Caco-2 (cell line): ENCODE measurements at regions not wholly inside any gene's neighbourhood (a gene's known extent, or its start where the extent isn't known, plus 50 kb on each side); places are given as distances from the start of the nearest gene placed in this dataset.

Source experiments
- BruUV-seq: library from RNA; stranded (reverse); fragments of 400-500 nt; replicated peaks from 2 replicates; lab custom pipeline; 2021; lab: Mats Ljungman, UMichigan
- CTCF ChIA-PET: fragments of 300-600 bp; sonication (Branson Sonifier 250); formaldehyde crosslinking; loops from one replicate; lab custom pipeline; 2022; ENCODE audit warnings: antibody characterized with exemption; lab: Charles Lee
- POLR2A ChIA-PET: fragments of 300-600 bp; sonication (Branson Sonifier 250); formaldehyde crosslinking; loops from one replicate; lab custom pipeline; 2022; ENCODE audit warnings: antibody characterized with exemption; lab: Charles Lee
- DNase-seq, 2 experiments: peaks; one replicate each; pipeline versions ENCODE4 v3.0.0 to v3.0.0-alpha.2; 2020 to 2022
- H3K27me3 ChIP-seq: replicated peaks from 2 replicates; pipeline ENCODE4 v1.6.0; 2011; ENCODE audit warnings: low read length; ENCODE audit not compliant: control insufficient read depth, insufficient read depth
- H3K36me3 ChIP-seq: 2 replicates; pipeline ENCODE4 v1.5.1; 2011; ENCODE audit warnings: low read length; ENCODE audit not compliant: control insufficient read depth, insufficient read depth
- H3K4me1 ChIP-seq: fragments of 250-450 bp; sonication (Bioruptor Pico); 2 replicates; pipeline ENCODE4 v1.5.1; 2020; ENCODE audit warnings: mild to moderate bottlenecking
- H3K4me3 ChIP-seq: 2 replicates; pipeline ENCODE4 v1.5.1; 2011; ENCODE audit warnings: low read depth, mild to moderate bottlenecking, control low read depth, low read length
- H3K9me3 ChIP-seq: fragments of 250-450 bp; sonication (Bioruptor Pico); 2 replicates; pipeline ENCODE4 v1.5.1; 2020; ENCODE audit warnings: mild to moderate bottlenecking, moderate library complexity
- H3K27ac Mint-ChIP-seq: one replicate; pipeline ENCODE4 v1.8.0; 2022; ENCODE audit warnings: mixed read lengths; ENCODE audit not compliant: unreplicated experiment
- H3K27me3 Mint-ChIP-seq: one replicate; pipeline ENCODE4 v1.8.0; 2022; ENCODE audit warnings: mixed read lengths; ENCODE audit not compliant: insufficient read depth, unreplicated experiment
- H3K36me3 Mint-ChIP-seq: one replicate; pipeline ENCODE4 v1.8.0; 2022; ENCODE audit warnings: mild to moderate bottlenecking, mixed read lengths; ENCODE audit not compliant: insufficient read depth, unreplicated experiment
- H3K4me1 Mint-ChIP-seq: one replicate; pipeline ENCODE4 v1.8.0; 2022; ENCODE audit warnings: low read depth, mixed read lengths; ENCODE audit not compliant: unreplicated experiment
- H3K4me3 Mint-ChIP-seq: one replicate; pipeline ENCODE4 v1.8.0; 2022; ENCODE audit warnings: mild to moderate bottlenecking, moderate library complexity, mixed read lengths; ENCODE audit not compliant: unreplicated experiment
- H3K9me3 Mint-ChIP-seq: one replicate; pipeline ENCODE4 v1.8.0; 2022; ENCODE audit warnings: mixed read lengths; ENCODE audit not compliant: unreplicated experiment
- CTCF ChIP-seq, 2 experiments: fragments of 200-600 bp in 1 of 2; IDR thresholded peaks; 1 replicate in 1 of 2; 2 replicates in 1 of 2; pipeline versions ENCODE4 v1.5.1 to v1.8.0; 2011 to 2022; ENCODE audit warnings: antibody characterized with exemption in 1 of 2, control low read depth in 1 of 2, inconsistent platforms in 1 of 2, low read depth in 1 of 2, low read length in 1 of 2, mild to moderate bottlenecking in 1 of 2, moderate library complexity in 1 of 2; ENCODE audit not compliant: insufficient read depth in 1 of 2, severe bottlenecking in 1 of 2, unreplicated experiment in 1 of 2
- intact Hi-C: fragments of 100-400 bp; cut with micrococcal nuclease; formaldehyde crosslinking; loops from one replicate; pipeline ENCODE4 v1.10.0; 2022; ENCODE audit not compliant: unreplicated experiment

GRCh38 chr15:47944637-47945288 is 176.0 kb upstream of the SLC24A5 start:
- no peak overlapping the region for H3K27ac Mint-ChIP-seq
- no peak overlapping the region for H3K4me3 Mint-ChIP-seq
- no peak for DNase-seq
- H3K9me3 ChIP-seq, result no peaks in the 10 kb centered on the region
- no peaks in the 10 kb centered on the region for H3K27me3 ChIP-seq
- intact Hi-C loops, result no loop called here
- no peaks in the 10 kb centered on the region for H3K4me1 Mint-ChIP-seq
- no peak for TF ChIP-seq CTCF (IDR thresholded peaks at IDR 0.05; ENCODE audit: insufficient read depth in 1 of 2, low read depth in 1 of 2, low read length in 1 of 2, severe bottlenecking in 1 of 2, unreplicated experiment in 1 of 2)
- no peaks in the 10 kb centered on the region for H3K36me3 Mint-ChIP-seq
- H3K4me1 ChIP-seq, result no peaks in the 10 kb centered on the region
- CTCF ChIA-PET, result no interaction called here
- H3K4me3 ChIP-seq, result no peak overlapping the region
- POLR2A ChIA-PET, result no interaction called here
- H3K36me3 ChIP-seq, result no peaks in the 10 kb centered on the region
- no peaks in the 10 kb centered on the region for H3K9me3 Mint-ChIP-seq
- H3K27me3 Mint-ChIP-seq, result peaks cover 7% of the 10 kb centered on the region
- BruUV-seq, result no TSS peak

DNA sequence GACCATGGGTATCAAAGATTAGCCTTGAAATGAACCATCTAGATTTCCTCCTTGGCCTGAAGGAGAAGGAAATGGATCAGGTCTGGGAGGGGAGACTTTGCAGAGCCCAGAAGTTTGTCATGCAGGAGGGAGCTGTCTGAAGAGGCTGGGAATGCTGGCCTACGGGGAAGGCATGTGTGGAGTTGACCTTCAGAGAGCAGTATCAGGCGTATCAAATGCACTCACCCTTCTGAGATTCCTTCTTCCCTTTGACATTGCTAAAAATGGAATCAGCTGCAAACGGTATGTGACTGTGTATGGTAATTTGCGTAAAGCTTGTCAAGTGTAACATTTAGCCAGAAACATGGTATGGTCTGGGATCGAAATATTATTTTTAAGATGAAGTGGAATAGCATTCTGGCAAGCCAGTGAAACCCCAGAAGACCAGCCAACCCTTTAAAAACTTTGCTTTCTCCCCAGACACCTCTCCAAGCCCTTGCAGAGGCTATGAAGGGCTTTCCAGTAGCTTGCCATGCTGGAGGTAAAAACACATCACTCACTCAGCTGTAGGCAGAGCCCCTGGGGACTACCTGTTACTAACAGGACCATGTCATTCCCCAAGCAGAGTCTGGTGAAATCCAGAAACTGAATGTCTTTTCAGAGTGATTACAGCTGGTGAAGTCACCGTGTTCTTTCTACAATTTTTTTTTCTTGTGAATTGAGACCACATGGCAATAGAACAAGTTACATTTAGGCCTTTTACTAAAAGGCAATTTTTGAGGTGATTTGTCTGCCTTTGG is 174.7 kb upstream of the SLC24A5 start:
- H3K9me3 ChIP-seq, result no peaks in the 10 kb centered on the region
- Mint-ChIP-seq H3K27me3 (peaks cover 10% of the 10 kb centered on the region), H3K4me1 (no peaks in the 10 kb centered on the region), H3K9me3 (no peaks in the 10 kb centered on the region), H3K36me3 (no peaks in the 10 kb centered on the region), H3K27ac (no peak overlapping the region), H3K4me3 (no peak overlapping the region)
- no peaks in the 10 kb centered on the region for H3K27me3 ChIP-seq
- DNase-seq, result no peak
- BruUV-seq, result no TSS peak
- CTCF ChIA-PET, result no interaction called here
- H3K36me3 ChIP-seq, result no peaks in the 10 kb centered on the region
- no peak for TF ChIP-seq CTCF (IDR thresholded peaks at IDR 0.05; ENCODE audit: insufficient read depth in 1 of 2, low read depth in 1 of 2, low read length in 1 of 2, severe bottlenecking in 1 of 2, unreplicated experiment in 1 of 2)
- H3K4me1 ChIP-seq, result no peaks in the 10 kb centered on the region
- H3K4me3 ChIP-seq, result no peak overlapping the region
- POLR2A ChIA-PET, result no interaction called here
- intact Hi-C loops, result no loop called here

GRCh38 chr15:47949815-47950214 is 171.0 kb upstream of the SLC24A5 start:
- no peaks in the 10 kb centered on the region for H3K27me3 ChIP-seq
- no peak for TF ChIP-seq CTCF (IDR thresholded peaks at IDR 0.05; ENCODE audit: insufficient read depth in 1 of 2, low read depth in 1 of 2, low read length in 1 of 2, severe bottlenecking in 1 of 2, unreplicated experiment in 1 of 2)
- H3K9me3 ChIP-seq, result no peaks in the 10 kb centered on the region
- H3K4me3 Mint-ChIP-seq, result no peak overlapping the region
- ChIA-PET CTCF (no interaction called here), POLR2A (no interaction called here)
- no peaks in the 10 kb centered on the region for H3K4me1 Mint-ChIP-seq
- H3K36me3 ChIP-seq, result no peaks in the 10 kb centered on the region
- intact Hi-C loops, result no loop called here
- no peak overlapping the region for H3K4me3 ChIP-seq
- H3K9me3 Mint-ChIP-seq, result no peaks in the 10 kb centered on the region
- H3K27ac Mint-ChIP-seq, result no peak overlapping the region
- no peaks in the 10 kb centered on the region for H3K4me1 ChIP-seq
- no TSS peak for BruUV-seq
- peaks cover 10% of the 10 kb centered on the region for H3K27me3 Mint-ChIP-seq
- no peak for DNase-seq
- no peaks in the 10 kb centered on the region for H3K36me3 Mint-ChIP-seq
